Skeletal muscle satellite cell (primary cell): ENCODE measurements at regions not wholly inside any gene's neighbourhood (a gene's known extent, or its start where the extent isn't known, plus 50 kb on each side); places are given as distances from the start of the nearest gene placed in this dataset.

ENCODE experiments used
- H3K27me3 ChIP-seq: 2 replicates; pipeline ENCODE4 v1.7.0; 2013; ENCODE audit warnings: low read length; ENCODE audit not compliant: control insufficient read depth, insufficient read depth
- H3K36me3 ChIP-seq: 2 replicates; pipeline ENCODE4 v1.7.0; 2013; ENCODE audit warnings: mild to moderate bottlenecking, control low read depth, low read length; ENCODE audit not compliant: insufficient read depth
- H3K4me1 ChIP-seq: 2 replicates; pipeline ENCODE4 v1.7.0; 2013; ENCODE audit warnings: low read length; ENCODE audit not compliant: control insufficient read depth, insufficient read depth
- H3K4me2 ChIP-seq: 2 replicates; pipeline ENCODE4 v1.7.0; 2013; ENCODE audit warnings: mild to moderate bottlenecking, low read length
- H3K4me3 ChIP-seq: 2 replicates; pipeline ENCODE4 v1.7.0; 2013; ENCODE audit warnings: low read length
- H3K9ac ChIP-seq: 2 replicates; pipeline ENCODE4 v1.7.0; 2013; ENCODE audit warnings: mild to moderate bottlenecking, low read depth, low read length, moderate library complexity
- H3K9me3 ChIP-seq: replicated peaks from 2 replicates; pipeline ENCODE4 v1.7.0; 2013; ENCODE audit warnings: mild to moderate bottlenecking, control low read depth, low read length

DNA sequence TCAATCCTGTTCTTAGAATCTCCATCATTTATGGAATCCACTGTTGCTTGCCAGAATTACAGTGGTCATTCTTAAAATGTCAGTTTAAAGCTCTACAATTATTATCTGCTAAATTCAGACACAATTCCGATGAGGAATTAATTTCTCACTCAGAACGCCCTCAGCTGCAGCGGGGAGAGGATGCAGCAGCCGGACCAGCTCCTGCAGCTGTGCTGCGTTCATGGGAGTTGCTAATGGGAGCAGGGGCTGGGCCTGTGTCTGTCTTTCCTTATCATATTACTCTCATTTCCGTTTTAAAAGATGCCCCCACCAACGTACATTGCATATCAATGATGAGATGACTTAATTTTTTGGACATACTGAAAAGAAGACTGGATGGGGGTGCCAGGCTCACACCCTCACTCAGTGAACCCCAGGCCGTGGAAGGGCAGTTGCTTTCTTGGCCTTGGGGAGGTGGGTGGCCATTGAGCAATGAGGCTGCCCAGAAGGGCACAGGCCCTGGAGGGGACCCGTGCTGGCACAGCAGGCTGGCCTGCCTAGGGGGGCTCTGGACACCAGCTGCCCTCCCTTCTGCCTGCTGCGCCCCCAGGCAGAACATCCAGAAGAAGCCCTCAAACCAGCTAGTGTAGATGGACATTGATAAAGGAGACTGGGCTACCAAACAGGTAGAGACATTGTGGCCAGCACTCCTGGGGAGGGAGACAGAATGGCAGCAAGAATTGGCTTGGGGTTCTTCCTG lies 503.6 kb upstream of the MYT1L start:
- no peaks in the 10 kb centered on the region for H3K27me3 ChIP-seq
- peaks cover 42% of the 10 kb centered on the region for H3K9me3 ChIP-seq
- no peak overlapping the region for H3K9ac ChIP-seq
- H3K4me1 ChIP-seq, result no peaks in the 10 kb centered on the region
- H3K4me3 ChIP-seq, result no peak overlapping the region
- no peak overlapping the region for H3K4me2 ChIP-seq
- H3K36me3 ChIP-seq, result no peaks in the 10 kb centered on the region

GRCh38 chr2:2834105-2834504 lies 503.0 kb upstream of the MYT1L start:
- Histone ChIP-seq H3K4me2 (no peak overlapping the region), H3K9me3 (peaks cover 47% of the 10 kb centered on the region), H3K4me3 (no peak overlapping the region), H3K27me3 (no peaks in the 10 kb centered on the region), H3K36me3 (no peaks in the 10 kb centered on the region), H3K9ac (no peak overlapping the region), H3K4me1 (no peaks in the 10 kb centered on the region)

- no peaks in the 10 kb centered on the region for H3K4me1 ChIP-seq
- H3K36me3 ChIP-seq, result no peaks in the 10 kb centered on the region
- no peak overlapping the region for H3K9ac ChIP-seq
- no peak overlapping the region for H3K4me3 ChIP-seq
- H3K9me3 ChIP-seq, result peaks cover 35% of the 10 kb centered on the region
- no peak overlapping the region for H3K4me2 ChIP-seq
- no peaks in the 10 kb centered on the region for H3K27me3 ChIP-seq
Observed at GRCh38 chr2:2832657-2833056, 501.6 kb upstream of the MYT1L start.

DNA sequence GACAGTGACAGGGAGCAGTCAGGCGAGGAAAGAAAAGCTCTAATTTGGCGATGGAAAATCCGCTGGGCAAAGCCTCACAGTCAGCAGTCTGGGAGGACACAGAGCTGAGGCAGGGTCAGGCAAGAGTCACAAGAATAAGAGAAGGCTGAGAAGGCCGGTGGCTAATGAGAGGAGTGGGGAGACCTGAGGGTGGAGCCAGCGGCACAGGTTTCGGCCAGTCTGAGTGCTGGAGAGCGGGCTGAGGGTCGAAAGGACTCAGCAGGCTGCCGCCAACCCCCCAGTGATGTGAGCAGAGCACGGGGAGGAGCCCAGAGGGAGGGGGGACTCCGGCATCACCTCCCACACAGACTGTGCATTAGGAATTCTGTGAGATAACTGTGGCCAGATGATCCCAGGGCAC lies 500.6 kb upstream of the MYT1L start:
- no peaks in the 10 kb centered on the region for H3K36me3 ChIP-seq
- H3K4me3 ChIP-seq, result no peak overlapping the region
- peaks cover 34% of the 10 kb centered on the region for H3K9me3 ChIP-seq
- H3K9ac ChIP-seq, result no peak overlapping the region
- no peaks in the 10 kb centered on the region for H3K4me1 ChIP-seq
- no peaks in the 10 kb centered on the region for H3K27me3 ChIP-seq
- H3K4me2 ChIP-seq, result no peak overlapping the region

GRCh38 chr2:2830576-2830975 lies 499.5 kb upstream of the MYT1L start:
- H3K36me3 ChIP-seq, result no peaks in the 10 kb centered on the region
- H3K4me2 ChIP-seq, result no peak overlapping the region
- H3K27me3 ChIP-seq, result no peaks in the 10 kb centered on the region
- no peaks in the 10 kb centered on the region for H3K4me1 ChIP-seq
- H3K9ac ChIP-seq, result no peak overlapping the region
- no peak overlapping the region for H3K4me3 ChIP-seq
- peaks cover 38% of the 10 kb centered on the region for H3K9me3 ChIP-seq

- no peak overlapping the region for H3K4me2 ChIP-seq
- peaks cover 28% of the 10 kb centered on the region for H3K9me3 ChIP-seq
- H3K4me3 ChIP-seq, result no peak overlapping the region
- no peaks in the 10 kb centered on the region for H3K4me1 ChIP-seq
- H3K9ac ChIP-seq, result no peak overlapping the region
- H3K27me3 ChIP-seq, result no peaks in the 10 kb centered on the region
- H3K36me3 ChIP-seq, result no peaks in the 10 kb centered on the region
Observed at GRCh38 chr2:2828774-2829368, 497.8 kb upstream of the MYT1L start.

DNA sequence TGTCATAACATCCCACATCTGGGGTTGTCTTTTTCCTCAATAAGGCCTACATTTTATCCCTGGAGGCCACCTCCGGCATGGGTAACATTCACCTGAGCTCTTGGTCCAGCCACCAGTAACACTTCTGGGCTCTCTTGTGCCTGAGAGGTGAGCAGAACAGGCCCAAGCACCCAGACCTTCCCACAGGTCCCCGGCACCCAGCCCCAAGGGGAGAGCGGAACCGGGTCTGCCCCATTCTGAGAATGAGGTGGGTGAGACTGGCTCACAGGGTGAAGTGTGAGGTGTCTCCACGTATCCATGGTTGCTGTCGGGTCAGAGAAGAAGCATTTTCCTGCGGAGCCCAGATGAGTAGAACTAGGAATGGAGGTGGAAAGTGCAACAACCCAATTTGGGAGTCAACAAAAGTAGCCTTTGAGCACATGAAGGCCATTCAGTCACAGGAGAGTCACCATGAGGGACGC lies 496.7 kb upstream of the MYT1L start:
- Histone ChIP-seq H3K4me1 (no peaks in the 10 kb centered on the region), H3K4me3 (no peak overlapping the region), H3K27me3 (no peaks in the 10 kb centered on the region), H3K9ac (no peak overlapping the region), H3K9me3 (peaks cover 23% of the 10 kb centered on the region), H3K4me2 (no peak overlapping the region), H3K36me3 (no peaks in the 10 kb centered on the region)

GRCh38 chr2:2827046-2827636 lies 496.1 kb upstream of the MYT1L start:
- Histone ChIP-seq H3K9me3 (peaks cover 23% of the 10 kb centered on the region), H3K4me1 (no peaks in the 10 kb centered on the region)

DNA sequence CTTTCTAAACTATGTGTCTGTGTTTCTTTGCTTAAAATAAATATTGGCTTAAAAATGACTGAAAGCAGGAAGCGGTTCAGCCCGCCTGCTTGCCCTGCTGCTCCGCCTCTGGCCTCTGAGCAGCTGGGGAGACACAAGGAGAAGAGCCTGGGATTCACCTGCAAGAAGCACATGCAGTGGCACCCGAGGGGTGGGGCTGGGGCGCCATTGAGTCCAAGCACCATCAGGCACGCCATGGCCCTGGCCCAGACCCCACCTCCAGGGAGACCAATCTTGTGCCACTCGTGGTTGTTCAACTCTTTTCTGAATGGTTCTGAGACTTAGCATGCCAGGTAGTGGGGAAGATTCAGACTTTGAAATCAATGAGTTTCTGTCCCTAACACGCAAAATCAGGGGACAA lies 495.5 kb upstream of the MYT1L start:
- Histone ChIP-seq H3K9me3 (peaks cover 22% of the 10 kb centered on the region), H3K4me3 (no peak overlapping the region), H3K4me1 (no peaks in the 10 kb centered on the region), H3K27me3 (no peaks in the 10 kb centered on the region), H3K9ac (no peak overlapping the region), H3K4me2 (no peak overlapping the region), H3K36me3 (no peaks in the 10 kb centered on the region)

More at GRCh38 chr2:2827046-2827636, 496.1 kb upstream of the MYT1L start:
- Histone ChIP-seq H3K4me2 (no peak overlapping the region), H3K4me3 (no peak overlapping the region), H3K27me3 (no peaks in the 10 kb centered on the region), H3K36me3 (no peaks in the 10 kb centered on the region), H3K9ac (no peak overlapping the region)

DNA sequence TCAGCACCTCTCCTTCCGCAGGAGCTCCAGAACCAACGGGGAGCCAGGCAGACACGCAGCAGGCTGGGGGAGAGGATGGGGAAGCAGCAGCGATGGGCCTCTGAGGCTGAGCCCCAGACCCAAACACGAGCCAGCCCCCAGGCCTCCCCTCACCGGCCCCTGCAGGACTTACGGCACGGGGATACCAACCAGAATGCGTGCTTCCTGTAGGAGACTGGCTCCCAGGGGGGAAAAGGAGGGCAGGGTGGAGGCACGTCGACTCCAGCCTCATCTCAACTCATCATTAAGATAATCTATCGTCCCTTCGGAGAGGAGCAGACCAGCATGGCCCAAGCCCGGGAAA lies 495.1 kb upstream of the MYT1L start:
- Histone ChIP-seq H3K4me1 (no peaks in the 10 kb centered on the region), H3K9me3 (peaks cover 19% of the 10 kb centered on the region), H3K27me3 (no peaks in the 10 kb centered on the region), H3K4me2 (no peak overlapping the region), H3K36me3 (no peaks in the 10 kb centered on the region), H3K9ac (no peak overlapping the region), H3K4me3 (no peak overlapping the region)

DNA sequence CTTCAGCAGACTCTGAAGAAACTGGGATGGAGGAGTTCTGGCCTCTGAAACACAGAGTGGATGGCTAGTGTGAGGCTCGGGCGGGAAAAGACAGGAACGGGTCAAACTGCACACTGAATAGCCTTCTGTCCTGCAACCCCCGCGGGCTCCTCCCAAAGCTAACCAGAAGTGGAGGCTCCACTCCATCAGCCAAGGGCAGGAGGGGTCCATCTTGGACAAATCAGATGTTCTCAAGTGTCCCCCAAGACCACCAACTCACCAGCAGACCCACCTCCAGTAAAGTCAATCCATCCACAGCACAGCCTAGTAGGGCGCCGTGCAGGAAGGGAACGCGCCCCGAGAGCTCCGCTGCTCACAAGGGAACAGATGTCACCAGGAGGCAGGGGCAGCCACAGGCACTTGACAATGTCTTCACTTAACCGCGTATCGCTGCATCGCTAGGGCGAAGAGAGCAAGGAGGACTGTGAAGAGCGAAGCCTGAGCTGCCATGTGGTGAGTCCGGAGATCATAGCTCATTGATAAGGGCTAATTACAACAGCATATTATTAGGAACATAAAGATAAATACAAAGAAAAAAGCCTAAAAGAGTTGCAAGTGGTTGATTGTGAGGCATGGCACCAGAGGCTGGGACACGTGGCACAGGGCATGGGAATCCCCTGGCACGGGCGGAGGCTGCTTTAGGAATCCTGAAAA lies 494.6 kb upstream of the MYT1L start:
- Histone ChIP-seq H3K4me3 (no peak overlapping the region), H3K27me3 (no peaks in the 10 kb centered on the region), H3K9me3 (peaks cover 19% of the 10 kb centered on the region), H3K4me2 (no peak overlapping the region), H3K9ac (no peak overlapping the region), H3K36me3 (no peaks in the 10 kb centered on the region), H3K4me1 (no peaks in the 10 kb centered on the region)
